GM20000 (cell line): ENCODE measurements at regions not wholly inside any gene's neighbourhood (a gene's known extent, or its start where the extent isn't known, plus 50 kb on each side); places are given as distances from the start of the nearest gene placed in this dataset.

ENCODE experiments used
- DNase-seq: peaks from one replicate; pipeline ENCODE4 v3.0.0; 2012; ENCODE audit warnings: low spot score
- CTCF ChIP-seq: IDR thresholded peaks from 2 replicates; pipeline ENCODE4 v1.5.1; 2012; ENCODE audit warnings: mild to moderate bottlenecking, control low read depth; ENCODE audit errors: extremely low read depth, missing control alignments

- no peak for DNase-seq
- TF ChIP-seq CTCF: no peak
These were observed 468.5 kb upstream of the PIK3C3 start for GRCh38 chr18:41486575-41486974.

- no peak for DNase-seq
- TF ChIP-seq CTCF: no peak
These were observed 471.0 kb upstream of the PIK3C3 start for GRCh38 chr18:41484069-41484468.

GRCh38 chr18:41482501-41482900 lies 472.5 kb upstream of the PIK3C3 start:
- no peak for DNase-seq
- TF ChIP-seq CTCF: no peak

- no peak for DNase-seq
- TF ChIP-seq CTCF: no peak
These were observed 488.4 kb upstream of the PIK3C3 start for GRCh38 chr18:41466436-41467160.

- DNase-seq: no peak
- no peak for TF ChIP-seq CTCF
These were observed 489.6 kb upstream of the PIK3C3 start for GRCh38 chr18:41465386-41465785.

GRCh38 chr18:41464278-41464677 lies 490.8 kb upstream of the PIK3C3 start:
- no peak for TF ChIP-seq CTCF
- no peak for DNase-seq

- no peak for TF ChIP-seq CTCF
- DNase-seq: no peak
These were observed 492.1 kb upstream of the PIK3C3 start for GRCh38 chr18:41462946-41463345.
